Effector memory CD4-positive, alpha-beta T cell (primary cell): ENCODE measurements at regions not wholly inside any gene's neighbourhood (a gene's known extent, or its start where the extent isn't known, plus 50 kb on each side); places are given as distances from the start of the nearest gene placed in this dataset.
"Not testable (repeated sequence)": the region's sequence is repeated elsewhere in the genome, so short reads cannot be mapped to it uniquely, and the experiment has no call there.

Experiments used
- DNase-seq, 3 donors: peaks; one replicate each; pipeline ENCODE4 v3.0.0-alpha.2; 2020
- H3K27ac ChIP-seq: 2 replicates; pipeline ENCODE4 v1.7.0; 2013; ENCODE audit warnings: mild to moderate bottlenecking, low read length, moderate library complexity; ENCODE audit not compliant: insufficient read depth, poor library complexity, severe bottlenecking
- H3K27me3 ChIP-seq: replicated peaks from 2 replicates; pipeline ENCODE4 v1.7.0; 2013; ENCODE audit warnings: mild to moderate bottlenecking, low read length; ENCODE audit not compliant: insufficient read depth, control insufficient read depth, poor library complexity, severe bottlenecking
- H3K36me3 ChIP-seq: 2 replicates; pipeline ENCODE4 v1.7.0; 2013; ENCODE audit warnings: mild to moderate bottlenecking, low read length, moderate library complexity; ENCODE audit not compliant: control insufficient read depth, insufficient read depth
- H3K4me1 ChIP-seq: 2 replicates; pipeline ENCODE4 v1.7.0; 2013; ENCODE audit warnings: low read length, mild to moderate bottlenecking; ENCODE audit not compliant: control insufficient read depth, insufficient read depth, poor library complexity, severe bottlenecking
- H3K4me3 ChIP-seq: 2 replicates; pipeline ENCODE4 v1.7.0; 2013; ENCODE audit warnings: low read length, low read depth, mild to moderate bottlenecking; ENCODE audit not compliant: insufficient read depth, poor library complexity, severe bottlenecking
- H3K9me3 ChIP-seq: 2 replicates; pipeline ENCODE4 v1.7.0; 2013; ENCODE audit warnings: mild to moderate bottlenecking, low read length, moderate library complexity; ENCODE audit not compliant: control insufficient read depth

GRCh38 chr21:7743940-7744339 lies 2777.4 kb upstream of the TPTE start:
- H3K9me3 ChIP-seq, H3K4me1 ChIP-seq: not testable (repeated sequence)

GRCh38 chr21:7744406-7745099 lies 2776.8 kb upstream of the TPTE start:
- not testable (repeated sequence) for H3K27ac ChIP-seq, H3K36me3 ChIP-seq, H3K4me1 ChIP-seq, H3K4me3 ChIP-seq, H3K27me3 ChIP-seq, DNase-seq, H3K9me3 ChIP-seq

More at GRCh38 chr21:7743940-7744339, 2777.4 kb upstream of the TPTE start:
- H3K36me3 ChIP-seq, H3K27me3 ChIP-seq, H3K4me3 ChIP-seq, DNase-seq, H3K27ac ChIP-seq: not testable (repeated sequence)

GRCh38 chr21:7745100-7745450 lies 2776.3 kb upstream of the TPTE start:
- not testable (repeated sequence) for H3K4me3 ChIP-seq, H3K9me3 ChIP-seq, H3K36me3 ChIP-seq, H3K4me1 ChIP-seq, H3K27me3 ChIP-seq, H3K27ac ChIP-seq, DNase-seq

- not testable (repeated sequence) for H3K27me3 ChIP-seq, H3K27ac ChIP-seq, H3K36me3 ChIP-seq, H3K4me3 ChIP-seq, H3K9me3 ChIP-seq, DNase-seq, H3K4me1 ChIP-seq
Measured at GRCh38 chr21:7747964-7748363, 2773.4 kb upstream of the TPTE start.

GRCh38 chr21:7752611-7753010 lies 2768.8 kb upstream of the TPTE start:
- H3K27me3 ChIP-seq, H3K4me1 ChIP-seq, DNase-seq, H3K4me3 ChIP-seq, H3K36me3 ChIP-seq, H3K27ac ChIP-seq, H3K9me3 ChIP-seq: not testable (repeated sequence)

DNA sequence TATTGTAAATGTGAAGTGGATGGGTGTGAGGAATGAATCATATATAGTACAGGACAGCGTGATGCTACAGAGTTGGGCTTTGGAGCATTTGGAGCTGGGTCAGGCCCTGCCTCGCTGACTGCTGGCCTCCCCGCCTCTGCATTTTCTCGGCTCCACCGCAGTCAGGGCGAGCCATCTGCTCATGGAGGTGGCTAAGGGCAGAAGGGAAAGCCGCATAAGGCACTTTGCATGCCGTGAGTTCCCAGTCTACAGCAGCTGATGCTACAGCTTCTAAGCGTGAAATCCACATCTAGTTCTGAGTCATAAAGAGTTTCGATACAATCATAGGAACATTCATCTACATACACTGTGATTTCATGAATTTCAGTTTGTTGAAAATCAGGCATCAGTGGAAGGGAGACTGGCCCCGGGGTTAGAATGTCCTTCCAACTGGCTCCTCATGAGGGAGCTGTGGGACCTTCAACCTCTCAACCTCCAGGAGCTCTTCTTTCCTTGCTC lies 2768.0 kb upstream of the TPTE start:
- not testable (repeated sequence) for H3K4me3 ChIP-seq, H3K4me1 ChIP-seq, DNase-seq, H3K9me3 ChIP-seq, H3K36me3 ChIP-seq, H3K27me3 ChIP-seq, H3K27ac ChIP-seq

DNA sequence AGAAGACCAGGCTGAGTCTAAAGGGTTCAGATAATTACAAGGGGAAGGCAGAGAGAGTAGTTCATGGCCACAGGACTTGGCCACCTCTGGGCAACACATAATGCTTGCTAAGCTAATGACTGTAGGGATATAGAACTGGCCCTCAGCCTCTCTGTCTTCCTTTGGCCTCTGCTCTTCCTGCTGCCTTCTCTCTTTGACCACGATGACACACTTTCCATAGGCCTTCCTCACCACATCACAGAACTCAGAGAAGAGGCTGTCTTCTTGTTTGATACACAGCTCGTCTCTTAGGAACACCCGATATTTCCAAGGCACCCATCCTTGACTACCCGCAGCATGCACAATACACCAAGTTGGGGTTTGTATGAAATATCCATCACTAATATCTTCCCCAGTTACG lies 2751.4 kb upstream of the TPTE start:
- not testable (repeated sequence) for H3K4me1 ChIP-seq, H3K4me3 ChIP-seq, DNase-seq, H3K27me3 ChIP-seq, H3K36me3 ChIP-seq, H3K27ac ChIP-seq, H3K9me3 ChIP-seq

DNA sequence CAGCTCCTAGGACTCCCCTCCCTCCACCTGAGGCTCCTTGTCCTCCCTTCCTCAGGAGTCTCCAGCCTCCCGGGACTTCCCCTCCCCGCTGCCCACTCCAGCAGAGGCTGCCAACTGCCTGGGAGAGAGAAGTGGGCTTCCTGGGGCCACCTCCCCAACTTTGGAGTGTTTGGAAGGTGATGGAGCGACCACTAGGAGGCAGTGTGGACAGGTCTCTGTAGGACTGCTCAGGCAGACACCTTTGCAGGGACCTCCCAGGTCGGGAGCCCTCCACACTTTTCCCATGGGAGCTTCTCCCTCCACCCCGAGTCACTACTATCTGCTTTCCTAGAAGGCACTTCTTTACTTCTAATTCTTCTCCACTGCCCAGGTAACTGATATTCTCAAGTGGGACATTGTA lies 2747.2 kb upstream of the TPTE start:
- not testable (repeated sequence) for H3K4me1 ChIP-seq, H3K4me3 ChIP-seq, H3K9me3 ChIP-seq, H3K27me3 ChIP-seq, H3K36me3 ChIP-seq, DNase-seq, H3K27ac ChIP-seq

DNA sequence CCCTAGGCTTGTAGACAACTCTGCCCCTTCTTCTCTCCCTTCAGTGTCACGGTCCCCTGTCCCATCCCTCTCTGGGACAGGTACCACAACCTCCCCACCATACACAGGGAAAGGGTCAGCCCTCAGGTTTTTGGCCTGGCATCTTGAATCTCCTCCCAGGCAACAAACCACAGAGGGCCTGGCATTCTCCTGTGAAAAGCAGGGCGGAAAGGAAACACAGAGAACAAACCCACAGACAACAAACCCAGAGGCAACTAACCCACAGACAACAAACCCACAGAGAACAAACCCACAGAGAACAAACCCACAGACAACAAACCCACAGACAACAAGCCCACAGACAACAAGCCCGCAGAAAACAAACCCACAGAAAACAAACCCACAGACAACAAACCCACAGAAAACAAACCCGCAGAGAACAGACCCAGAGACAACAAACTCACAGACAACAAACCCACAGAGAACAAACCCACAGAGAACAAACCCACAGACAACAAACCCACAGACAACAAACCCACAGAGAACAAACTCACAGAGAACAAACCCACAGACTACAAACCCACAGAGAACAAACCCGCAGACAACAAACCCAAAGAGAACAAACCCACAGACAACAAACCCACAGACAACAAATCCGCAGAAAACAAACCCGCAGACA lies 2745.9 kb upstream of the TPTE start:
- H3K9me3 ChIP-seq, H3K4me3 ChIP-seq, H3K4me1 ChIP-seq, H3K27ac ChIP-seq, H3K27me3 ChIP-seq, H3K36me3 ChIP-seq: not testable (repeated sequence)
- DNase-seq: peak; percentile 3 to 44 (median 15)

- H3K4me3 ChIP-seq, H3K27me3 ChIP-seq, H3K4me1 ChIP-seq, H3K9me3 ChIP-seq, H3K36me3 ChIP-seq, H3K27ac ChIP-seq, DNase-seq: not testable (repeated sequence)
Measured at GRCh38 chr21:7776035-7776434, 2745.3 kb upstream of the TPTE start.
